Hypothalamus (tissue), 51 donors: ENCODE measurements at regions not wholly inside any gene's neighbourhood (a gene's known extent, or its start where the extent isn't known, plus 50 kb on each side); places are given as distances from the start of the nearest gene placed in this dataset.

Experiments
- DNase-seq, 51 donors: peaks; one replicate each; lab custom pipeline; 2025; lab: John Stamatoyannopoulos, UW

GRCh38 chr2:71851094-71851750 is 296.4 kb downstream of the CYP26B1 start:
- no peak for DNase-seq

GRCh38 chr2:71850306-71850801 is 297.3 kb downstream of the CYP26B1 start:
- DNase-seq: no peak

- no peak for DNase-seq
Observed at GRCh38 chr2:71849607-71850305, 297.9 kb downstream of the CYP26B1 start.

GRCh38 chr2:71849111-71849510 is 298.6 kb downstream of the CYP26B1 start:
- no peak for DNase-seq

GRCh38 chr2:71846669-71847291 is 300.9 kb downstream of the CYP26B1 start:
- DNase-seq: no peak

- DNase-seq: no peak
Observed at GRCh38 chr2:71846072-71846471, 301.6 kb downstream of the CYP26B1 start.

- no peak for DNase-seq
Observed at GRCh38 chr2:71844967-71845366, 302.7 kb downstream of the CYP26B1 start.

- DNase-seq: no peak
Observed at GRCh38 chr2:71843391-71843850, 304.2 kb downstream of the CYP26B1 start.

DNA sequence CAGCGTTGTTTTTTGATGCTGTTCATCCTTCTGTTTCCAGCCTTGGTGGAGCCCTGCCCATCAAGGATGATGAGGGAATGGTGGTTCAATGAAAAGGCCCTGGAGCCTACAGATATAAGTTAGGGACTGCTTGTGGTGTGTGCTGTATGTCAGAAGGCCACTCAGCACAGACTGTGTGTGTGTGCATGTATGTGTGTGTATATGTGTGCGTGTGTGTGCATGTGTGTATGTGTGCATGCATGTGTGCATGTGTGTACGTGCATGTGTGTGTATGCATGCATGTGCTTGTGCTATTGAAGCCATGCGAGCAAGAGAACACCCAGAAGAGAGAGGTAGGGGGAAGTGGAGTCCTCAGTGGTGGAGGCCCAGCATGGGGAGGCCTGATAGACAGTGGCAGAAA is 304.9 kb downstream of the CYP26B1 start:
- DNase-seq: no peak

DNA sequence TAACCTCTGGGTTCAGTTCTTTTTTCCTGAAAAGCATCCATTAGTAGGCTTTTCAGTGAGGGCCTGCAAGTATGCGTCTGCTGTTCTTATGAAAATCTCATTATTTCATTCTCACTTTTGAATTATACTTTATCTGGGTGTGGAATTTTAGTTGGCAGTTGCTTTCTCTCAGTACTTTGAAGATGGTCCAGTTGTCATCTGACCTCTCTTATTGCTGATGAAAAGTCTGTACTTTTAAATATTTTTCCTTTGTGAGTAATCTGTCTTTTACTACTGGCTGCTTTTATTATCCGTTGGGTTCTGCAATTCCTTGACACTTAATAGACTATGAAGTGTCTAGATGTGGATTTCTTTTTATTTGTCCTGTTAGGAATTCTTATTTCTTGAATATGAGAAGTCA is 307.8 kb downstream of the CYP26B1 start:
- DNase-seq: no peak

GRCh38 chr2:71834796-71835195 is 312.9 kb downstream of the CYP26B1 start:
- no peak for DNase-seq

DNA sequence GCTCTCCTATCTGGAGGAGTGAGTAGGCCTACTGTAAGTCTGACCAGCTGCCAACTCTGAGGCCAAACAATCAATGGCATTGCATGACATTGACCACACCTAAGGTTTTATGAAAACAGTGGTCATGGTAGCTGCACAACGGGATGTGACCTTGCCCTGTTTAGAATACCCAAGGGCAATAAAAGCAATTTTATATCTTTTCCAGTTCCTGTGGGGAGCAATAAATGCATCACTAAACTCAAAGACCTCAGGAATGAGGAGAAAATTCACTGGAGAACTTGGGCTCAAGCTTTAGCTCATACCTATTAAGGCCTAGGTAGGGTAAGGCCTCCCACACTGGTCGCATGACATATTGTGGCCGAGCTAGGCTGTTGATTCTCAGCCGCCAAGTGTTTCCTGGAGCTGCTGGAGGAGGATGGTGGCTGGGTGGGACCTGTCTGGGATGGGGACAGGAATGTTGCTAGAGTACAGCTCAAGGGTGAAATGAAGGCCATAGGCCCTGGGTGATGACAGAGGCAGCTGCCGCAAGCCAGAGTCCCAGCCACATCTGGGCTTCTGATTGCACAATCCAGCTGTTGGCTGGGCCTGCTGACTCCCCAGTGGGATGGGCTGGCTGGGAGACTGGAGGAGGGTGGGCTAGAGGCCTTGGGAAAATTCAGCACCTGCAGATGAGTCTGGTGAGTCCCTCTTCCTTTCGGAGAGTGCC is 313.7 kb downstream of the CYP26B1 start:
- DNase-seq: no peak

DNA sequence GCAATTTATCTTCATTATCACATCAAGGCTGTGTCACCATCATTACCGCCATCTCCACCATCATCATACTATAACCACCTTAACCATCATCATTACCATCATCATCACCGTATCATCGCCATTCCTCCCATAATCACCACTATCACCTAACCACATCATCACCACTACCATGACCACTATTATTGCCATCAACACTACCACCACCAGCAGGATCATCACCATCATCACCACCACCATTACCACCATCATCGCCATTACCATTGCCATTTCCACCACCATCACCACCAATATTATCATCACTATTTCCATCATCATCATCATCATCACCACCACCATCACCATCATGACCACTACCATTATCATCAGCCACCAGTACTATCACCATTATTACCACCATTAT is 314.4 kb downstream of the CYP26B1 start:
- no peak for DNase-seq

GRCh38 chr2:71832844-71833243 is 314.8 kb downstream of the CYP26B1 start:
- DNase-seq: no peak

GRCh38 chr2:71832388-71832787 is 315.3 kb downstream of the CYP26B1 start:
- no peak for DNase-seq

- no peak for DNase-seq
Observed at GRCh38 chr2:71831193-71831577, 316.5 kb downstream of the CYP26B1 start.

DNA sequence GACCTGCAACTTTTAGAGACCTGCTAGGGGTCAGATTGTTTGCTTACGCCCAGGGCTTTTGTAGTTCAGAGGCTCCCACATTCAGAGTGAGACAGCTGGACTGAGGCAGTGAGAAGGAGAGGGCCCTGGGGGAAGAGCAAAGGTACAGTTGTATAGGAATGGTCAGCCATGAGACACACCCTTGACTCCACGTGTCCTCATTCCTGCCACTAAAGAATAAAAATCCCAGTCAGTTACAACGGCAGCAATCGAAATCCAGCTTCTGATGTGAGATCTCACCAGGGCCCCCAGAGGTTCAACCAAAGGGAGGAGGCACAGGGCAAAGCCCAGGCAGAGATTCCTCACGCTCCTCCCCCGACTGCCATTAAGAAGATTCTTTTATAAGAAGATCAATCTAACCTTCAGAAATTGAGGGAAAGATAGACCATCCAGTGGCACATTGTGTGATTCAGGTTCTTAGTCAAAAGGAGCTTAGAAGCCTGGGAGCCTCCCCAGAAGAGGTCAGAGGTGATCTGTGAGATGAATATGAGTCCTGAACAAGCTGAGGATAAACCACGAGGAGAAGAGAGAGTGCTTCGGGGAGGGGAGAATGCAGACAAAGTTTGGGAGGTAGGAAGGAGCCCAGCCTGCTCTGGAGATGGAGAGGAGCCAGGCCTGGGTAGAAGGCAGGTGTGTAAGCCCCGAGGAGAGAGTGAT is 317.0 kb downstream of the CYP26B1 start:
- DNase-seq: no peak

GRCh38 chr2:71829008-71829407 is 318.7 kb downstream of the CYP26B1 start:
- DNase-seq: no peak

GRCh38 chr2:71827973-71828372 is 319.7 kb downstream of the CYP26B1 start:
- no peak for DNase-seq

DNA sequence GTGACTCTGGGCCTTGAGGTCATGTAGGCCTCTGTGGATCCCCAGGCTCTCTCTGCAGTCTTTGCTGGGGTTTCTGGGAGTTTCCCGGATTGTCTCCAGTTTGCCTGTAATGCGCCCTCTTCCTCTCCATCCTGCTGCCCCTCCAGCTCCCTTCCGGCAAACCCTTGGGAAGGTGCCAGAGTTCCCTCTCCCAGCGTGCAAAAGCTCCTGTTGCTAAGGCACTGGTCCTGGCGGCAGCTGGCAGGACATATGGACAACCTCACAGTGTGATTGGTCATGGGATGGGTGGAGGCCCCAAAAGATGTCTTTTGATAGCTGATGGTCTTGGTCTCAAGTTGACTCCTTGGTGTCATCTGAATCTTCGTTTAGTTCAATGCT is 320.1 kb downstream of the CYP26B1 start:
- no peak for DNase-seq
